ENCODE measurements at regions not wholly inside any gene's neighbourhood (a gene's known extent, or its start where the extent isn't known, plus 50 kb on each side); places are given as distances from the start of the nearest gene placed in this dataset.
"Not testable (repeated sequence)": the region's sequence is repeated elsewhere in the genome, so short reads cannot be mapped to it uniquely, and the experiment has no call there.

GRCh38 chr3:177777699-177778098 is 580.4 kb upstream of the TBL1XR1 start:
- FAIRE-seq, result no peak
- peak; percentile 10 for DNase-seq (ENCODE audit: insufficient read length)
- TF ChIP-seq TAF1 (IDR thresholded peaks at IDR 0.05; ENCODE audit: borderline replicate concordance, low read depth, low read length) (no peak), POLR2A (IDR thresholded peaks at IDR 0.05; ENCODE audit: low read depth, low read length) (no peak), POLR2AphosphoS5 (IDR thresholded peaks at IDR 0.05; ENCODE audit: low read depth, low read length) (no peak)

GRCh38 chr3:177778633-177779032 is 581.4 kb upstream of the TBL1XR1 start:
- no peak for TF ChIP-seq TAF1 (IDR thresholded peaks at IDR 0.05; ENCODE audit: borderline replicate concordance, low read depth, low read length)
- TF ChIP-seq POLR2A (IDR thresholded peaks at IDR 0.05; ENCODE audit: low read depth, low read length), result no peak
- TF ChIP-seq POLR2AphosphoS5 (IDR thresholded peaks at IDR 0.05; ENCODE audit: low read depth, low read length), result no peak
- no peak for FAIRE-seq
- DNase-seq (ENCODE audit: insufficient read length), result no peak

GRCh38 chr3:177781686-177782161 is 584.4 kb upstream of the TBL1XR1 start:
- no peak for TF ChIP-seq POLR2A (IDR thresholded peaks at IDR 0.05; ENCODE audit: low read depth, low read length)
- no peak for TF ChIP-seq TAF1 (IDR thresholded peaks at IDR 0.05; ENCODE audit: borderline replicate concordance, low read depth, low read length)
- TF ChIP-seq POLR2AphosphoS5 (IDR thresholded peaks at IDR 0.05; ENCODE audit: low read depth, low read length), result no peak
- DNase-seq (ENCODE audit: insufficient read length) (no peak), FAIRE-seq (no peak)

GRCh38 chr3:177783338-177783737 is 586.1 kb upstream of the TBL1XR1 start:
- no peak for DNase-seq (ENCODE audit: insufficient read length)
- TF ChIP-seq TAF1 (IDR thresholded peaks at IDR 0.05; ENCODE audit: borderline replicate concordance, low read depth, low read length), result no peak
- TF ChIP-seq POLR2A (IDR thresholded peaks at IDR 0.05; ENCODE audit: low read depth, low read length), result no peak
- no peak for TF ChIP-seq POLR2AphosphoS5 (IDR thresholded peaks at IDR 0.05; ENCODE audit: low read depth, low read length)
- FAIRE-seq, result no peak

GRCh38 chr3:177783767-177784166 is 586.5 kb upstream of the TBL1XR1 start:
- no peak for FAIRE-seq
- no peak for TF ChIP-seq TAF1 (IDR thresholded peaks at IDR 0.05; ENCODE audit: borderline replicate concordance, low read depth, low read length)
- TF ChIP-seq POLR2A (IDR thresholded peaks at IDR 0.05; ENCODE audit: low read depth, low read length), result no peak
- no peak for TF ChIP-seq POLR2AphosphoS5 (IDR thresholded peaks at IDR 0.05; ENCODE audit: low read depth, low read length)
- no peak for DNase-seq (ENCODE audit: insufficient read length)

- TF ChIP-seq POLR2AphosphoS5 (IDR thresholded peaks at IDR 0.05; ENCODE audit: low read depth, low read length), result no peak
- no peak for TF ChIP-seq TAF1 (IDR thresholded peaks at IDR 0.05; ENCODE audit: borderline replicate concordance, low read depth, low read length)
- no peak for TF ChIP-seq POLR2A (IDR thresholded peaks at IDR 0.05; ENCODE audit: low read depth, low read length)
- FAIRE-seq (peak; percentile 17), DNase-seq (ENCODE audit: insufficient read length) (no peak)
Observed at GRCh38 chr3:177787279-177788041, 590.2 kb upstream of the TBL1XR1 start.

GRCh38 chr3:177789500-177789899 is 592.2 kb upstream of the TBL1XR1 start:
- TF ChIP-seq TAF1 (IDR thresholded peaks at IDR 0.05; ENCODE audit: borderline replicate concordance, low read depth, low read length), result no peak
- TF ChIP-seq POLR2AphosphoS5 (IDR thresholded peaks at IDR 0.05; ENCODE audit: low read depth, low read length), result no peak
- FAIRE-seq, result no peak
- no peak for DNase-seq (ENCODE audit: insufficient read length)

GRCh38 chr3:177792311-177793030 is 595.2 kb upstream of the TBL1XR1 start:
- DNase-seq (ENCODE audit: insufficient read length), result no peak
- no peak for TF ChIP-seq TAF1 (IDR thresholded peaks at IDR 0.05; ENCODE audit: borderline replicate concordance, low read depth, low read length)
- no peak for TF ChIP-seq POLR2A (IDR thresholded peaks at IDR 0.05; ENCODE audit: low read depth, low read length)
- no peak for TF ChIP-seq POLR2AphosphoS5 (IDR thresholded peaks at IDR 0.05; ENCODE audit: low read depth, low read length)
- FAIRE-seq, result no peak

- FAIRE-seq, result no peak
- no peak for DNase-seq (ENCODE audit: insufficient read length)
- TF ChIP-seq POLR2A (IDR thresholded peaks at IDR 0.05; ENCODE audit: low read depth, low read length) (no peak), POLR2AphosphoS5 (IDR thresholded peaks at IDR 0.05; ENCODE audit: low read depth, low read length) (no peak), TAF1 (IDR thresholded peaks at IDR 0.05; ENCODE audit: borderline replicate concordance, low read depth, low read length) (no peak)
Observed at GRCh38 chr3:177793451-177793850, 596.2 kb upstream of the TBL1XR1 start.

- DNase-seq (ENCODE audit: insufficient read length) (no peak), FAIRE-seq (no peak)
- no peak for TF ChIP-seq POLR2AphosphoS5 (IDR thresholded peaks at IDR 0.05; ENCODE audit: low read depth, low read length)
- no peak for TF ChIP-seq TAF1 (IDR thresholded peaks at IDR 0.05; ENCODE audit: borderline replicate concordance, low read depth, low read length)
- TF ChIP-seq POLR2A (IDR thresholded peaks at IDR 0.05; ENCODE audit: low read depth, low read length), result no peak
Observed at GRCh38 chr3:177795216-177795615, 597.9 kb upstream of the TBL1XR1 start.

GRCh38 chr3:177795859-177796258 is 598.6 kb upstream of the TBL1XR1 start:
- no peak for TF ChIP-seq POLR2AphosphoS5 (IDR thresholded peaks at IDR 0.05; ENCODE audit: low read depth, low read length)
- no peak for TF ChIP-seq POLR2A (IDR thresholded peaks at IDR 0.05; ENCODE audit: low read depth, low read length)
- TF ChIP-seq TAF1 (IDR thresholded peaks at IDR 0.05; ENCODE audit: borderline replicate concordance, low read depth, low read length), result no peak
- FAIRE-seq, result no peak
- no peak for DNase-seq (ENCODE audit: insufficient read length)

GRCh38 chr3:177800147-177800546 is 602.9 kb upstream of the TBL1XR1 start:
- not testable (repeated sequence) for FAIRE-seq; DNase-seq (ENCODE audit: insufficient read length)
